Pancreas (tissue), 10 donors: ENCODE measurements at regions not wholly inside any gene's neighbourhood (a gene's known extent, or its start where the extent isn't known, plus 50 kb on each side); places are given as distances from the start of the nearest gene placed in this dataset.
A peak's percentile ranks its signal among the peaks of the same experiment; 100 is the strongest.

Experiments used
- ATAC-seq, 4 donors: fragments of 200-7000 bp; cut with Tn5 transposase; one replicate each; pipeline versions ENCODE4 v1.8.0 to v1.9.1; 2020; ENCODE audit warnings: mild to moderate bottlenecking in 4 of 4, moderate library complexity in 4 of 4
- DNase-seq, 6 donors: peaks; one replicate each; pipeline ENCODE4 v3.0.0-alpha.2; 2020
- FAIRE-seq: peaks from 2 replicates; lab custom pipeline; 2012; peaks lifted over from hg19 to GRCh38; lab: Jason Lieb, UNC
- H3K27ac ChIP-seq, 4 donors: fragments of 200-600 bp; sonication (generic); 1 replicate in 3 of 4; 2 replicates in 1 of 4; pipeline versions ENCODE4 v1.5.0 to v1.8.0; 2020
- H3K27me3 ChIP-seq, 4 donors: fragments of 200-600 bp; one replicate each; pipeline ENCODE4 v1.8.0; 2021
- H3K36me3 ChIP-seq, 3 donors: fragments of 200-600 bp; sonication (generic) in 1 of 3; one replicate each; pipeline versions ENCODE4 v1.5.0 to v1.8.0; 2020 to 2021
- H3K4me1 ChIP-seq, 3 donors: fragments of 200-600 bp; one replicate each; pipeline ENCODE4 v1.8.0; 2021
- H3K4me3 ChIP-seq, 4 donors: fragments of 200-600 bp; sonication (generic) in 2 of 4; one replicate each; pipeline versions ENCODE4 v1.5.0 to v1.8.0; 2020 to 2021
- H3K9me3 ChIP-seq, 4 donors: fragments of 200-600 bp; one replicate each; pipeline ENCODE4 v1.8.0; 2021
- CTCF ChIP-seq, 4 donors: fragments of 200-600 bp; sonication (generic) in 3 of 4; IDR thresholded peaks; one replicate each; pipeline versions ENCODE4 v1.5.0 to v1.8.0; 2021; ENCODE audit warnings: antibody characterized with exemption in 4 of 4
- WGBS, 2 donors: extraction: QIAGEN DNeasy Blood & Tissue Kit; methylation state at CpG; one replicate each; pipeline ENCODE4 v1.1.7; 2013; 5-methylcytosine and 5-hydroxymethylcytosine counted together
- intact Hi-C, 3 donors: fragments of 100-400 bp; cut with DNase I; formaldehyde crosslinking; loops; one replicate each; pipeline versions ENCODE4 v1.11.1 to v1.14.2; 2022
- donor health status: healthy with polysubstance abuse.
- donor health status: DM: no; HTN: no; CAD: no; lungs with moderate emphysema.
- donor health status: DM: no; HTN: no; CAD: no.
- donor health status: control.
- donor health status: control.
- donor health status: Bipolar disorder and iron deficiency.
- donor health status: DM: yes; HTN: yes; CAD: no.
- donor health status: DM: no; HTN: no; CAD: no.
- donor health status: DM: no; HTN: no; CAD: no.
- donor health status: DM: yes; HTN: yes; CAD: no.

DNA sequence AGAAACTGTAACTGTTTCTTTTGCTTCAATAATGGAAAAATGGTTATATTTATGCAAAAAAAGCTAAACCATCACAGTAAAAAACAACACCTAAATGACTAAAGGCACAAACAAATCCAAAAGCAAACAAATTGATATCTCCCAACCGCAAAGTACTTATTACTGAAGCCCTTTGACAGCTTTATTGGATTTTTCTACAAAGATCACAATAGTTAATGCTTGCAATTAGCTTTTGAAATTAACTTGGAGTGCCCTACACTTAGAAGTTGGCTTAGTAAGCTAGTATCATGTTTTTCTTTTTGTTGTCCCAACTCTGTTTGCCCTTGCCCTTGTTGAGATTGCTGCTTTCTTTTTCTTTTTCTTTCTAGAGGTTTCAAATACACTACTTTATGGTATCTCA lies 257.5 kb downstream of the INHBA start:
- ATAC-seq (no peak), FAIRE-seq (no peak), DNase-seq (no peak)
- intact Hi-C loops = no loop called here
- WGBS, 2 donors = 58 to 72% methylated on average over 1 of the region's 1 CpG
- TF ChIP-seq CTCF (IDR thresholded peaks at IDR 0.05) = no peak
- H3K4me3 ChIP-seq = no peak overlapping the region
- H3K27me3 ChIP-seq = no peaks in the 10 kb centered on the region
- H3K9me3 ChIP-seq = no peaks in the 10 kb centered on the region
- H3K27ac ChIP-seq = no peak overlapping the region
- H3K36me3 ChIP-seq = no peaks in the 10 kb centered on the region
- peaks cover 0 to 7% (median 5%) of the 10 kb centered on the region in 3 donors for H3K4me1 ChIP-seq

DNA sequence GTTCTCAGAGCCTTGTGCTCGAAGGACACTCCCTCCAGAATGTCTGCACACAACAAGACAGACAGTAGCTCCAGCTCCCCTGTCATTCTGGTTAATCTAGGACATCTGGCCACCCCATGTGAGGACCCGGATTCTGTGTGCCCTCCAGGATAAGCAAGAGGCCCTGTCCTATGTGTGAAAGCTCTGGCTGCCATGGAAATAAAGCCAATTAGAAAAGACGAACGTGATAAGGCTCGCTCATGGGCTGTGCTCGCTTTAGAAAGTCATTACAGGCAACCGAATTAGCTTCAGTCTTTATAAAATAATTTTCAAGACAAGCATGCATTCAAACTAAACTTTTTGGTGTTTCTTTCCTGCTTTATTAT lies 263.4 kb downstream of the INHBA start:
- intact Hi-C loops = no loop called here
- FAIRE-seq = no peak
- 36 to 39% methylated on average over 7 of the region's 7 CpGs for WGBS, 2 donors

DNA sequence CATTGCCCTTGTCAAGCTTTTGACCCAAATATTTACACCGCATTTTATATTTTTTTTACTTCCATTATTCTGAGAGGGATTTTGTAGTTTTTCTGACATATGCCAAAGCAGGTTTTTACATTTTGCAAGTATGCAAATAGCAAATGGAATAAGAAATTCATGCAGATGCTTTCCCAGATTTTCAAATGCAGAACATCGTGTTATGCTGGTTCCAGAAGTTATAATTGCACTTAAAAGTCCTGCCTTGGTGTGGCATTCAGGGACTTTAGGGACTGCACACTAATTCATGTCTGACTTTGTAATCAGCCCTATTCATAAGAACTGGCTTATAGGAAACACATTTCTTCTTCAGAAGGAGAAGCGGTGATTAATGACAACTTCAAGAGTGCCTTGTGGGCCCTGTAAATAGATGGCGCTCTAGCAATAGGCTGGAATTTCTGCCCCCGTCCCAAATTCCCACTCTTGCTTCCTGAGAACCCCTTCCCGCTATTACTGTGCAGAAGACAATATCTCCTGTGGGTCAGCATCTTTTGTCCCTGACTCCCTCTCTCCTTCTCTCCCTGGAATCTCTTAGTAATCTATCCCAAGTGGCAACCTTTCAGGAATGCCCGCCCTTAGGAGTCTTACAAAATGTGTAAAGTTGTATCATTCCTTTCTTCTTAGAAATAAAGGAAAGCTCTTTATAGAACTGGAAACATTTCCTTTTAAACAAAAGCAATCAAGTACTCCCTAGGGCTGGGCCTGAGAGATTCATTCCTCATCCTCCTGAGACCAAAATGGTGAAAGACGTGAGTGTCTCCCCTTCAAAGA lies 264.0 kb downstream of the INHBA start:
- Histone ChIP-seq H3K27me3 (no peaks in the 10 kb centered on the region), H3K4me1 (no peaks in the 10 kb centered on the region), H3K4me3 (no peak overlapping the region), H3K36me3 (no peaks in the 10 kb centered on the region), H3K9me3 (no peaks in the 10 kb centered on the region), H3K27ac (no peak overlapping the region)
- no peak for DNase-seq
- ATAC-seq = no peak
- intact Hi-C loops = no loop called here
- WGBS, 2 donors = 63 to 76% methylated on average over 8 of the region's 8 CpGs
- TF ChIP-seq CTCF (IDR thresholded peaks at IDR 0.05) = no peak
- FAIRE-seq = no peak

More for the DNA sequence above, 263.4 kb downstream of the INHBA start:
- Histone ChIP-seq H3K27ac (no peak overlapping the region), H3K36me3 (no peaks in the 10 kb centered on the region), H3K27me3 (no peaks in the 10 kb centered on the region), H3K4me1 (no peaks in the 10 kb centered on the region), H3K9me3 (no peaks in the 10 kb centered on the region), H3K4me3 (no peak overlapping the region)
- ATAC-seq = no peak
- no peak for TF ChIP-seq CTCF (IDR thresholded peaks at IDR 0.05)
- no peak for DNase-seq

- no peak for TF ChIP-seq CTCF (IDR thresholded peaks at IDR 0.05)
- Histone ChIP-seq H3K36me3 (no peaks in the 10 kb centered on the region), H3K4me3 (no peak overlapping the region), H3K4me1 (no peaks in the 10 kb centered on the region), H3K9me3 (no peaks in the 10 kb centered on the region), H3K27me3 (no peaks in the 10 kb centered on the region), H3K27ac (no peak overlapping the region)
- FAIRE-seq (no peak), ATAC-seq (peak in 1 of 4 donors; percentile 23), DNase-seq (no peak)
- 49 to 56% methylated on average over 10 of the region's 10 CpGs for WGBS, 2 donors
- intact Hi-C loops = no loop called here
These were observed 265.4 kb downstream of the INHBA start for GRCh38 chr7:41437257-41438196.
